ENCODE measurements at regions not wholly inside any gene's neighbourhood (a gene's known extent, or its start where the extent isn't known, plus 50 kb on each side); places are given as distances from the start of the nearest gene placed in this dataset.

DNA sequence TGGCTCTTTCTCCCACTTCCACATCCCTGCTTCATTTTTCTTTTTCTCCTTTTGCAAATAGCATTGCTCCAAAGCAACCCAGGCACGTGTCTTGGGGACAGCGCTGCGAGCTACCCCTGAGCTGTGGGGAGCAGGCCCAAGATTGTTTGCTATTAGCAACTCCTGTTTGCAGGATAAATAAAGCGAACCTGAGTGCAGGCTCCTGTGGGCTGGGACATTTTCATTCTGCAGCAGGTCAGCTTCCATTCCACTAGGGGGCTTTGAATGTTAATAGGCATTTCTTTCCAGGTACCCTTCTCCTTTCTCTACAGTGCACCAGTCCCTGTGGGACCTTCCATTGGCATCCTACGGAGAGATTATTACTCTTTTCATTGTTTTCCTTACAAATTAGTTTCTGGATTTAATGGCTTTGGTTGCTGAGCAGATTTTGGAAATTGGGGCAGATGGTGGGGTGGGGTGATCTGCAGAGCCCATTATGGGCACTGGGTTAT is 54.0 kb downstream of the OLFML3 start:
- TF ChIP-seq, protein P1, sequence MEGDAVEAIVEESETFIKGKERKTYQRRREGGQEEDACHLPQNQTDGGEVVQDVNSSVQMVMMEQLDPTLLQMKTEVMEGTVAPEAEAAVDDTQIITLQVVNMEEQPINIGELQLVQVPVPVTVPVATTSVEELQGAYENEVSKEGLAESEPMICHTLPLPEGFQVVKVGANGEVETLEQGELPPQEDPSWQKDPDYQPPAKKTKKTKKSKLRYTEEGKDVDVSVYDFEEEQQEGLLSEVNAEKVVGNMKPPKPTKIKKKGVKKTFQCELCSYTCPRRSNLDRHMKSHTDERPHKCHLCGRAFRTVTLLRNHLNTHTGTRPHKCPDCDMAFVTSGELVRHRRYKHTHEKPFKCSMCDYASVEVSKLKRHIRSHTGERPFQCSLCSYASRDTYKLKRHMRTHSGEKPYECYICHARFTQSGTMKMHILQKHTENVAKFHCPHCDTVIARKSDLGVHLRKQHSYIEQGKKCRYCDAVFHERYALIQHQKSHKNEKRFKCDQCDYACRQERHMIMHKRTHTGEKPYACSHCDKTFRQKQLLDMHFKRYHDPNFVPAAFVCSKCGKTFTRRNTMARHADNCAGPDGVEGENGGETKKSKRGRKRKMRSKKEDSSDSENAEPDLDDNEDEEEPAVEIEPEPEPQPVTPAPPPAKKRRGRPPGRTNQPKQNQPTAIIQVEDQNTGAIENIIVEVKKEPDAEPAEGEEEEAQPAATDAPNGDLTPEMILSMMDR (conservative IDR thresholded peaks at IDR 0.05; ENCODE audit: low read depth in 2 of 2): peak; percentile 66 to 85
- TF ChIP-seq EZH2 (IDR thresholded peaks at IDR 0.05; ENCODE audit: low read depth, unreplicated experiment): no peak
- TF ChIP-seq POLR2AphosphoS5 (IDR thresholded peaks at IDR 0.05; ENCODE audit: low read depth): no peak
- no peak for TF ChIP-seq CREB1 (CRISPR knock-in tag; IDR thresholded peaks at IDR 0.05; ENCODE audit: low read depth)
- TF ChIP-seq EZH2phosphoT487 (IDR thresholded peaks at IDR 0.05; ENCODE audit: unreplicated experiment): no peak
